Brain microvascular endothelial cell (primary cell): ENCODE measurements at regions not wholly inside any gene's neighbourhood (a gene's known extent, or its start where the extent isn't known, plus 50 kb on each side); places are given as distances from the start of the nearest gene placed in this dataset.
"Not testable (repeated sequence)": the region's sequence is repeated elsewhere in the genome, so short reads cannot be mapped to it uniquely, and the experiment has no call there.

Experiments
- DNase-seq: peaks from one replicate; pipeline ENCODE4 v3.0.0-alpha.2; 2020
- H3K27ac ChIP-seq: fragments of 250-450 bp; sonication (Bioruptor Pico); 2 replicates; pipeline ENCODE4 v1.5.1; 2020; ENCODE audit warnings: mild to moderate bottlenecking, moderate library complexity
- H3K27me3 ChIP-seq: fragments of 250-450 bp; sonication (Bioruptor Pico); replicated peaks from 2 replicates; pipeline ENCODE4 v1.5.1; 2020; ENCODE audit warnings: mild to moderate bottlenecking
- H3K36me3 ChIP-seq: fragments of 250-450 bp; sonication (Bioruptor Pico); replicated peaks from 2 replicates; pipeline ENCODE4 v1.5.1; 2020; ENCODE audit warnings: mild to moderate bottlenecking
- H3K4me3 ChIP-seq: 2 replicates; pipeline ENCODE4 v1.5.1; 2011; ENCODE audit warnings: low read depth, mild to moderate bottlenecking, control low read depth, low read length, moderate library complexity
- CTCF ChIP-seq: IDR thresholded peaks from 2 replicates; pipeline ENCODE4 v1.5.1; 2011; ENCODE audit warnings: low read depth, mild to moderate bottlenecking, moderate library complexity, low read length, control low read depth, inconsistent platforms; ENCODE audit errors: missing control alignments
- in situ Hi-C: cut with HindIII; loops from 2 replicates; pipeline ENCODE4 v1.10.0; 2017; ENCODE audit warnings: low sequenced_read_pairs, low pct_ligation_motif_present

GRCh38 chr1:38185913-38186312 is 139.3 kb upstream of the POU3F1 start:
- Histone ChIP-seq H3K4me3 (no peak overlapping the region), H3K36me3 (no peaks in the 10 kb centered on the region), H3K27ac (no peak overlapping the region), H3K27me3 (no peaks in the 10 kb centered on the region)
- in situ Hi-C loops: no loop called here
- DNase-seq: no peak
- no peak for TF ChIP-seq CTCF

DNA sequence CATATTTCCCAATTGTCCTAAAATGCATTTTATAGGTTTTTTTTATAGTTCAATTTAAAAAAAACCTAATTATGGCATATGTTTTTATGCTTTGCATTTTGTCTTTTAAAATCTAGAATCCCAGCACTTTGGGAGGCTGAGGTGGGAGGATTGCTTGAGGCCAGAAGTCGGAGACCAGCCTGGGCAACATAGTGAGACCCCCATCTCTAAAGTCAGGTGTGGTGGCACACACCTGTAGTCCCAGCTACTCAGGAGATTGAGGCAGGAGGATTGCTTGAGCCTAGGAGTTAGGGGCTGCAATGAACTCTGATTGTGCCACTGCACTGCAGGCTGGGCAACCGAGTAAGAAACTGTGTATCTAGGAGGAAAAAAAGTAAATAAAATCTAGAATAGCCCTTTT is 137.2 kb upstream of the POU3F1 start:
- in situ Hi-C loops: no loop called here
- no peak for DNase-seq
- Histone ChIP-seq H3K36me3 (no peaks in the 10 kb centered on the region), H3K27ac (no peak overlapping the region), H3K4me3 (no peak overlapping the region), H3K27me3 (no peaks in the 10 kb centered on the region)
- TF ChIP-seq CTCF: no peak

DNA sequence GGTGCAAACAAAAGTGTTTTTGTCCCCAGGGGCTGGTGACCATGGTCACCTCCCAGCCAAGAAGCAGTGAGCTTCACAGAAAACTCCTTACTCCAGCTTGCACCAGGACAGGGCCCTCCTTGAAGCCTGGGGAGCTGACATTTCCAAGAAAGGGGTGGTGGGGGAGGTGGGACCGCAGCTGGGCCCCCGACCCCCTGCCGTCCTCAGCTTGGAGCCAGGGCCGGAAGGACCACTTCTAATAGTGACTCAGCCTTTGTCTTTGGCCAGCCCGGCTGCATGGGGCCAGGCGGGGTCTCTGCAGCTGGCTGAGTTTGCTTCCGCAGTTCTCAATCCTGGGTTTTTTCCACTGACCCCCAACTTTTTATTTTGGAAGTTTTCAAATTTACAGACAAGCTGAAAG is 136.5 kb upstream of the POU3F1 start:
- in situ Hi-C loops: no loop called here
- H3K4me3 ChIP-seq: no peak overlapping the region
- H3K27ac ChIP-seq: no peak overlapping the region
- no peak for DNase-seq
- no peaks in the 10 kb centered on the region for H3K36me3 ChIP-seq
- no peak for TF ChIP-seq CTCF
- H3K27me3 ChIP-seq: no peaks in the 10 kb centered on the region

- DNase-seq, H3K27me3 ChIP-seq, H3K27ac ChIP-seq, in situ Hi-C loops, H3K36me3 ChIP-seq, H3K4me3 ChIP-seq: not testable (repeated sequence)
Observed at GRCh38 chr1:38180388-38180787, 133.8 kb upstream of the POU3F1 start.

DNA sequence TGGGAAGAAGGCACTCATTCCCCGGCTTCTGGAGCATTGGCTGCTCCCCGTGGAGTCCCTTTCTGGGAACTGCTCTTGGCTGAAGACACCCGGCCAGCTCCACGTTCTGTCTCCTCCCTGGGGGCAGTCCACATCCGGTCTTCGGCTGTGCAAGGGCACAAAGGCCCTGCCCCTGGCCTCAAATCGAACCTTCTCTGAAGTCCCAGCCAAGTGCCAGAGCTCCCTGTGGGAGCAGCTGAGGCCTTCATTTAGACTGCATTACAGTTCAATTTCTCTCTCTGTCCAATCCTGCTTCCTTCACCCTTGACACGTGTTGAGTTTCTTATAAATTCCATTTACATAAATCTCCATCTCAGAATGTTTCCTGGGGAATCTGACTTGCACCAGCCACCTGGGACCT is 132.9 kb upstream of the POU3F1 start:
- in situ Hi-C loops: no loop called here
- Histone ChIP-seq H3K27ac (no peak overlapping the region), H3K36me3 (no peaks in the 10 kb centered on the region), H3K27me3 (no peaks in the 10 kb centered on the region), H3K4me3 (no peak overlapping the region)
- DNase-seq: no peak
- no peak for TF ChIP-seq CTCF

- no peak for DNase-seq
- Histone ChIP-seq H3K4me3 (no peak overlapping the region), H3K27me3 (no peaks in the 10 kb centered on the region), H3K36me3 (no peaks in the 10 kb centered on the region), H3K27ac (no peak overlapping the region)
- TF ChIP-seq CTCF: no peak
- in situ Hi-C loops: no loop called here
Observed at GRCh38 chr1:38178216-38178615, 131.6 kb upstream of the POU3F1 start.

DNA sequence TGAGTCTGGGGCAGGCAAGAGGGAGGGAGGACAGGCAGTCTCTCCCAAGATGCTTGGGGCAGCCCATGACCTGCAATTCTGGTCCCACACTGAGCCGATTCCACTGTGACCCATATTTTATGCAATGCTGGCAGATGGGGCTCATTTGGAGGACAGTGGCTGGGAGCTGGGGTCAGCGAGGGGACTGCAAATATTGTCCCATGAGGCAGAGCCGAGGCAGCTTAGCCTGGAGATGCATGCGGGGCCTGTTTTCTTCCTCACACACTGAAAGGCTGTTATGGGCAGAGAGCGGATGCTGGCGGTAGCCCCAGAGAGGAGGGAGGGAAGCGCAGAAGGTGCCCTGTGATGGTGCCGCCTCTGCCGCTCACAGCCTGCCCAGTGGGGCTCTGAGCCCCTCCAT is 128.5 kb upstream of the POU3F1 start:
- no peak for DNase-seq
- in situ Hi-C loops: no loop called here

More for the DNA sequence above, 128.5 kb upstream of the POU3F1 start:
- TF ChIP-seq CTCF: no peak
- H3K4me3 ChIP-seq: no peak overlapping the region
- no peaks in the 10 kb centered on the region for H3K36me3 ChIP-seq
- H3K27ac ChIP-seq: no peak overlapping the region
- H3K27me3 ChIP-seq: no peaks in the 10 kb centered on the region
